Putamen (tissue), 1 donor: ENCODE measurements at regions not wholly inside any gene's neighbourhood (a gene's known extent, or its start where the extent isn't known, plus 50 kb on each side); places are given as distances from the start of the nearest gene placed in this dataset.

Experiments
- DNase-seq: peaks from one replicate; pipeline ENCODE4 v3.0.0-alpha.2; 2016; ENCODE audit warnings: low spot score

- no peak for DNase-seq
Observed at GRCh38 chr18:78903436-78904178, 76.0 kb upstream of the SALL3 start.

- DNase-seq, result no peak
Observed at GRCh38 chr18:78904179-78904531, 75.5 kb upstream of the SALL3 start.

- no peak for DNase-seq
Observed at GRCh38 chr18:78905334-78905733, 74.3 kb upstream of the SALL3 start.

- no peak for DNase-seq
Observed at GRCh38 chr18:78906066-78906465, 73.6 kb upstream of the SALL3 start.

- DNase-seq, result no peak
Observed at GRCh38 chr18:78908462-78909260, 71.0 kb upstream of the SALL3 start.

- DNase-seq, result no peak
Observed at GRCh38 chr18:78911751-78912283, 67.8 kb upstream of the SALL3 start.

GRCh38 chr18:78912336-78912735 is 67.3 kb upstream of the SALL3 start:
- no peak for DNase-seq

GRCh38 chr18:78912844-78913243 is 66.8 kb upstream of the SALL3 start:
- no peak for DNase-seq

GRCh38 chr18:78913395-78913794 is 66.2 kb upstream of the SALL3 start:
- DNase-seq, result no peak

- no peak for DNase-seq
Observed at GRCh38 chr18:78913830-78914231, 65.8 kb upstream of the SALL3 start.

- DNase-seq, result no peak
Observed at GRCh38 chr18:78914249-78914935, 65.2 kb upstream of the SALL3 start.

- DNase-seq, result no peak
Observed at GRCh38 chr18:78915446-78916008, 64.1 kb upstream of the SALL3 start.

GRCh38 chr18:78918707-78919106 is 60.9 kb upstream of the SALL3 start:
- DNase-seq, result no peak

- no peak for DNase-seq
Observed at GRCh38 chr18:78919956-78920355, 59.7 kb upstream of the SALL3 start.

- DNase-seq, result no peak
Observed at GRCh38 chr18:78920456-78921138, 59.0 kb upstream of the SALL3 start.

- no peak for DNase-seq
Observed at GRCh38 chr18:78922856-78923255, 56.8 kb upstream of the SALL3 start.

- no peak for DNase-seq
Observed at GRCh38 chr18:78924301-78924700, 55.3 kb upstream of the SALL3 start.

- DNase-seq, result no peak
Observed at GRCh38 chr18:78924786-78925540, 54.7 kb upstream of the SALL3 start.

- no peak for DNase-seq
Observed at GRCh38 chr18:78925557-78926242, 53.9 kb upstream of the SALL3 start.

- DNase-seq, result no peak
Observed at GRCh38 chr18:78926243-78926615, 53.4 kb upstream of the SALL3 start.
